Right atrium auricular region (tissue), 2 donors: ENCODE measurements at regions not wholly inside any gene's neighbourhood (a gene's known extent, or its start where the extent isn't known, plus 50 kb on each side); places are given as distances from the start of the nearest gene placed in this dataset.

Source experiments
- DNase-seq: peaks from one replicate; pipeline ENCODE4 v3.0.0-alpha.2; 2019; ENCODE audit warnings: low spot score
- H3K27ac ChIP-seq, 2 donors: fragments of 200-600 bp; sonication (generic); 1 replicate in 1 of 2; 2 replicates in 1 of 2; pipeline ENCODE4 v1.5.1; 2016 to 2019
- H3K27me3 ChIP-seq, 2 donors: fragments of 200-600 bp; sonication (generic); one replicate each; pipeline versions ENCODE4 v1.5.1 to v1.6.0; 2017 to 2019
- H3K36me3 ChIP-seq: fragments of 200-600 bp; sonication (generic); one replicate; pipeline ENCODE4 v1.5.1; 2016
- H3K4me1 ChIP-seq, 2 donors: fragments of 200-600 bp; sonication (generic); one replicate each; pipeline versions ENCODE4 v1.5.1 to v1.6.0; 2017 to 2019
- H3K4me3 ChIP-seq, 2 donors: fragments of 200-600 bp; sonication (generic); 1 replicate in 1 of 2; 2 replicates in 1 of 2; pipeline ENCODE4 v1.5.1; 2017 to 2019; ENCODE audit warnings: mild to moderate bottlenecking in 1 of 2, moderate library complexity in 1 of 2
- H3K9me3 ChIP-seq, 2 donors: fragments of 200-600 bp; sonication (generic); one replicate each; pipeline ENCODE4 v1.5.1; 2019
- CTCF ChIP-seq, 2 donors: fragments of 200-600 bp; sonication (generic); IDR thresholded peaks; one replicate each; pipeline ENCODE4 v1.5.1; 2019; ENCODE audit warnings: antibody characterized with exemption in 2 of 2

GRCh38 chr10:111967547-111967946 lies 216.0 kb downstream of the GPAM start:
- Histone ChIP-seq H3K4me3 (no peak overlapping the region), H3K36me3 (no peaks in the 10 kb centered on the region), H3K27ac (no peak overlapping the region), H3K27me3 (no peaks in the 10 kb centered on the region), H3K4me1 (no peaks in the 10 kb centered on the region), H3K9me3 (no peaks in the 10 kb centered on the region)
- TF ChIP-seq CTCF (IDR thresholded peaks at IDR 0.05) = no peak
- no peak for DNase-seq

GRCh38 chr10:111968647-111969046 lies 214.9 kb downstream of the GPAM start:
- no peaks in the 10 kb centered on the region for H3K9me3 ChIP-seq
- no peak overlapping the region for H3K27ac ChIP-seq
- no peaks in the 10 kb centered on the region for H3K27me3 ChIP-seq
- no peak for DNase-seq
- TF ChIP-seq CTCF (IDR thresholded peaks at IDR 0.05) = no peak
- H3K4me1 ChIP-seq = no peaks in the 10 kb centered on the region
- no peak overlapping the region for H3K4me3 ChIP-seq
- no peaks in the 10 kb centered on the region for H3K36me3 ChIP-seq

GRCh38 chr10:111970111-111970510 lies 213.5 kb downstream of the GPAM start:
- H3K27me3 ChIP-seq = no peaks in the 10 kb centered on the region
- H3K9me3 ChIP-seq = no peaks in the 10 kb centered on the region
- no peaks in the 10 kb centered on the region for H3K36me3 ChIP-seq
- DNase-seq = no peak
- H3K27ac ChIP-seq = no peak overlapping the region
- no peaks in the 10 kb centered on the region for H3K4me1 ChIP-seq
- H3K4me3 ChIP-seq = no peak overlapping the region
- TF ChIP-seq CTCF (IDR thresholded peaks at IDR 0.05) = no peak

- DNase-seq = no peak
- TF ChIP-seq CTCF (IDR thresholded peaks at IDR 0.05) = no peak
- Histone ChIP-seq H3K36me3 (no peaks in the 10 kb centered on the region), H3K9me3 (no peaks in the 10 kb centered on the region), H3K4me3 (no peak overlapping the region), H3K27ac (no peak overlapping the region), H3K27me3 (no peaks in the 10 kb centered on the region), H3K4me1 (no peaks in the 10 kb centered on the region)
Measured at GRCh38 chr10:111972109-111972508, 211.5 kb downstream of the GPAM start.

- no peaks in the 10 kb centered on the region for H3K9me3 ChIP-seq
- H3K4me1 ChIP-seq = no peaks in the 10 kb centered on the region
- no peak for DNase-seq
- no peak overlapping the region for H3K27ac ChIP-seq
- no peak for TF ChIP-seq CTCF (IDR thresholded peaks at IDR 0.05)
- no peaks in the 10 kb centered on the region for H3K36me3 ChIP-seq
- H3K27me3 ChIP-seq = no peaks in the 10 kb centered on the region
- no peak overlapping the region for H3K4me3 ChIP-seq
Measured at GRCh38 chr10:111973306-111973705, 210.3 kb downstream of the GPAM start.

GRCh38 chr10:111973826-111974225 lies 209.7 kb downstream of the GPAM start:
- no peaks in the 10 kb centered on the region for H3K9me3 ChIP-seq

More at GRCh38 chr10:111973826-111974225, 209.7 kb downstream of the GPAM start:
- Histone ChIP-seq H3K27me3 (no peaks in the 10 kb centered on the region), H3K4me1 (no peaks in the 10 kb centered on the region), H3K36me3 (no peaks in the 10 kb centered on the region), H3K27ac (no peak overlapping the region), H3K4me3 (no peak overlapping the region)
- DNase-seq = no peak
- no peak for TF ChIP-seq CTCF (IDR thresholded peaks at IDR 0.05)
